Hematopoietic multipotent progenitor cell treated with erythropoietin and hydrocortisone succinate and interleukin-3 and kit ligand, for 8 days (in vitro differentiated cells): ENCODE measurements at regions not wholly inside any gene's neighbourhood (a gene's known extent, or its start where the extent isn't known, plus 50 kb on each side); places are given as distances from the start of the nearest gene placed in this dataset.
"Not testable (repeated sequence)": the region's sequence is repeated elsewhere in the genome, so short reads cannot be mapped to it uniquely, and the experiment has no call there.

Experiments
- DNase-seq: peaks from one replicate; pipeline ENCODE4 v3.0.0-alpha.2; 2015

GRCh38 chr6:81962198-81962597, 209.7 kb upstream of the TENT5A start:
- no peak for DNase-seq

GRCh38 chr6:81950877-81951276, 198.4 kb upstream of the TENT5A start:
- DNase-seq, result no peak

- DNase-seq, result no peak
These were observed 196.4 kb upstream of the TENT5A start for GRCh38 chr6:81948861-81949260.

GRCh38 chr6:81948196-81948595, 195.7 kb upstream of the TENT5A start:
- not testable (repeated sequence) for DNase-seq

- no peak for DNase-seq
These were observed 192.2 kb upstream of the TENT5A start for GRCh38 chr6:81944661-81945060.

- not testable (repeated sequence) for DNase-seq
These were observed 190.4 kb upstream of the TENT5A start for GRCh38 chr6:81942842-81943241.

- no peak for DNase-seq
These were observed 189.5 kb upstream of the TENT5A start for GRCh38 chr6:81942067-81942370.

GRCh38 chr6:81940451-81940985, 188.0 kb upstream of the TENT5A start:
- no peak for DNase-seq

GRCh38 chr6:81939766-81940165, 187.3 kb upstream of the TENT5A start:
- DNase-seq, result no peak

GRCh38 chr6:81938991-81939732, 186.7 kb upstream of the TENT5A start:
- DNase-seq, result no peak

GRCh38 chr6:81938014-81938856, 185.8 kb upstream of the TENT5A start:
- DNase-seq, result peak; percentile 86

GRCh38 chr6:81937296-81937937, 184.9 kb upstream of the TENT5A start:
- no peak for DNase-seq

GRCh38 chr6:81934936-81935335, 182.5 kb upstream of the TENT5A start:
- no peak for DNase-seq

GRCh38 chr6:81933608-81934051, 181.1 kb upstream of the TENT5A start:
- DNase-seq, result no peak

- DNase-seq, result no peak
These were observed 180.6 kb upstream of the TENT5A start for GRCh38 chr6:81933089-81933488.

- not testable (repeated sequence) for DNase-seq
These were observed 180.0 kb upstream of the TENT5A start for GRCh38 chr6:81932448-81932847.

- no peak for DNase-seq
These were observed 177.3 kb upstream of the TENT5A start for GRCh38 chr6:81929828-81930227.

- DNase-seq, result no peak
These were observed 172.7 kb upstream of the TENT5A start for GRCh38 chr6:81925201-81925600.

- DNase-seq, result no peak
These were observed 157.8 kb upstream of the TENT5A start for GRCh38 chr6:81909981-81910900.

- no peak for DNase-seq
These were observed 156.7 kb upstream of the TENT5A start for GRCh38 chr6:81909162-81909561.

- no peak for DNase-seq
These were observed 154.3 kb upstream of the TENT5A start for GRCh38 chr6:81906709-81907204.

- DNase-seq, result no peak
These were observed 153.6 kb upstream of the TENT5A start for GRCh38 chr6:81906041-81906440.
